GM18502 (cell line): ENCODE measurements at regions not wholly inside any gene's neighbourhood (a gene's known extent, or its start where the extent isn't known, plus 50 kb on each side); places are given as distances from the start of the nearest gene placed in this dataset.
"Not testable (repeated sequence)": the region's sequence is repeated elsewhere in the genome, so short reads cannot be mapped to it uniquely, and the experiment has no call there.

Experiments
- ATAC-seq: cut with Tn5 transposase; IDR thresholded peaks from one replicate; pipeline ENCODE4 v1.9.1; 2021; ENCODE audit warnings: mild to moderate bottlenecking; ENCODE audit not compliant: unreplicated experiment, poor library complexity

GRCh38 chr18:35864916-35865315, 107.6 kb upstream of the RMP24 start:
- ATAC-seq: no peak

- ATAC-seq: no peak
These were observed 103.6 kb upstream of the RMP24 start for GRCh38 chr18:35868915-35869314.

- no peak for ATAC-seq
These were observed 101.1 kb upstream of the RMP24 start for GRCh38 chr18:35871337-35871736.

GRCh38 chr18:35875566-35875965, 96.9 kb upstream of the RMP24 start:
- no peak for ATAC-seq

DNA sequence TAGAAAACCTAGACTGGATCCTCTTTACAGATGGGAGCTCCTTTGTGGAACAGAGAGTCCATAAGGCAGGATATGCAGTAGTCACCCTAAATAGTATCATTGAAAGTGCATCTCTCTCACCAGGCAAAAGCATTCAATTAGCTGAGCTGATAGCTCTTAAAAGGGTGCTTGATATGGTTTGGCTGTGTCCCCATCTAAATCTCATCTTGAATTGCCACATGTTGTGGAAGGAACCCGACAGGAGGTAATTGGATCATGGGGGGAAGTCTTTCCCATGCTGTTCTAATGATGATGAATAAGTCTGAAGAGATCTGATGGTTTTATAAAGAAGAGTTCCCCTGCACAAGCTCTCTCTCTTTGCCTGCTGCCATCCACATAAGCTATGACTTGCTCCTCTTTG, 96.2 kb upstream of the RMP24 start:
- no peak for ATAC-seq

- ATAC-seq: no peak
These were observed 91.6 kb upstream of the RMP24 start for GRCh38 chr18:35880788-35881455.

GRCh38 chr18:35888329-35888728, 84.2 kb upstream of the RMP24 start:
- ATAC-seq: no peak

- ATAC-seq: no peak
These were observed 82.8 kb upstream of the RMP24 start for GRCh38 chr18:35889677-35890076.

DNA sequence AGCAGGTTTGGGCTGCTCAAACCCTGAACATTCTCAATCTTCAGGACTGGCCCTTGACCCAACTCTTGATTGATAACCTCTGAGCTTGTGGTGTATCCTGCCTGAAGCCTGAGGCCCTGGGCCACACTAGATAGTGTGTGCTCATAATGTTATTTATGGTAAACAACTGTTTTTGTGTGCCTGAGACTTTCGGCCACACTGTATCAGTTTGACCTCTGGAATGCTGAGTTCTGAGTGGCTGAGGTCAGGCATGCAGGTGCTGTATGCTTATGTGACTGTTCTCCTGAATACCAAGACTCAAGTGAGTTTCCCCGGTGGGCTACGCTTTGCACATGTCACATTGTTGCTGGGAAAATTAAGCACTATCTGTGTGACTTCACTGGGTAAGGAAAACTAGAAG, 82.2 kb upstream of the RMP24 start:
- no peak for ATAC-seq

DNA sequence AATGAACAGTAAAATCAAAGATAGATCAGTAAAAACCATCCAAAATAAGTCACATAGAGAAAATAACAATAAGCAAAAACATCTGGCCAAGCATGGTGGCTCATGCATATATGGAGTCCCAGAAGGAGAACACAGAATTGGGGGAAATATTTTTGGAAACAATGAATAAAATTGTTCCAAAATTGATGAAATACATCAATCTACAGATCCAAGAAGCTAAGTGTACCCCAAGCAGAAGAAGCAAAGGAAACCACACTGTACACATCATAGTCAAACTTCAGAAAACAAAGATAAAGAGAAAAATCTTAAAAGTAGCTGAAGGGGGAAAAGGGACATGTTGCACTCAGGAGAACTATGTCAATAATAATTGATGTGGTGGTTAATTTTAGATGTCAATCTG, 80.4 kb upstream of the RMP24 start:
- no peak for ATAC-seq

DNA sequence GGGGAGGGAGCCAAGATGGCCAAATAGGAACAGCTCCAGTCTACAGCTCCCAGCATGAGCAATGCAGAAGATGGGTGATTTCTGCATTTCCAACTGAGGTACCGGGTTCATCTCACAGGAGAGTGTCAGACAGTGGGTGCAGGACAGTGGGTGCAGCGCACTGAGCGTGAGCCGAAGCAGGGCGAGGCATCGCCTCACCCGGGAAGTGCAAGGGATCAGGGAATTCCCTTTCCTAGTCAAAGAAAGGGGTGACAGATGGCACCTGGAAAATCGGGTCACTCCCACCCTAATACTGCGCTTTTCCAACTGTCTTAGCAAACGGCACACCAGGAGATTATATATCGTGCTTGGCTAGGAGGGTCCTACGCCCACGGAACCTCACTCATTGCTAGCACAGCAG, 75.0 kb upstream of the RMP24 start:
- not testable (repeated sequence) for ATAC-seq

GRCh38 chr18:35904389-35905037, 68.0 kb upstream of the RMP24 start:
- no peak for ATAC-seq

DNA sequence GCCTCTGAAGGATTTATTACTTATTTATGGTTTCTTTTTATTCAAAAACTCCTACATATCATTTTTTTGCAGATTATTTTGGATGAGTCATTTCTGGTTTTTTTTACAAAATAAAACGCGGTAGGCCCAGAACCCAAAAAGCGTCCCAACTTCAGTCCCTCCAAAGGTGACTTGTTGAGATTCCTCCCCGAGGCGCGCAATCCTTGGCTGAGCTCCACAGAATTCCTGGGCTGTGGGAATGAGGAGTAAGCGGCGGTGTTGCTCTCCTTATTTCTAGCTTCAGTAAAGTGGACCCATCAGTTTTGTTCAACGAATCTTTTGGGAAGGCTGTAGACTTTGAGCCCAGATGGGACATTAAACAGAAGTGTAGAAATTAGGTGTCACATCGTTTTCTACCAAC, 67.0 kb upstream of the RMP24 start:
- ATAC-seq: no peak

DNA sequence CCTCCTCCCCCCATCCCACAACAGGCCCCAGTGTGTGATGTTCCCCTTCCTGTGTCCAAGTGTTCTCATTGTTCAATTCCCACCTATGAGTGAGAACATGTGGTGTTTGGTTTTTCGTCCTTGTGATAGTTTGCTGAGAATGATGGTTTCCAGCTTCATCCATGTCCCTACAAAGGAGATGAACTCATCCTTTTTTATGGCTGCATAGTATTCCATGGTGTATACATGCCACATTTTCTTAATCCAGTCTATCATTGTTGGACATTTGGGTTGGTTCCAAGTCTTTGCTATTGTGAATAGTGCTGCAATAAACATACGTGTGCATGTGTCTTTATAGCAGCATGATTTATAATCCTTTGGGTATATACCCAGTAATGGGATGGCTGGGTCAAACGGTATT, 66.2 kb upstream of the RMP24 start:
- ATAC-seq: not testable (repeated sequence)

DNA sequence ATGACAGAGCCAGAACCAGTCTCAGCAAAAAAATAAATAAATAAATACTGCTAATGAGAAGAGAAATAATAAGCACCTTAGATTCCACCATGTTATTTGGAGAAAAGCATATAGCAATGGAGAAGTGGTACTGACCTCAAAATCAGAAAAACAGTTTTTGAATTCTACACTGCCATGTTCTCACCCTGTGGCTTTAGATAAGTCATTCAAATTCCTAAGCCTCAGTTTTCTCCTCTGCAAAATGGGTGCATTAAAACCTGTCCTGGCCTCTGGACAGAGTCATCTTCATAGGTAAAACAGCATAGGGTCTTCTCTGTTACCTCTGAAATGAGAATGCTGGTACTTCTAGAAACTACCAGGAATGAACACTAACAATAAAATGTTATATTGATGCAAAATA, 62.2 kb upstream of the RMP24 start:
- no peak for ATAC-seq

- ATAC-seq: no peak
These were observed 60.1 kb upstream of the RMP24 start for GRCh38 chr18:35912332-35912731.

GRCh38 chr18:35915056-35915455, 57.4 kb upstream of the RMP24 start:
- ATAC-seq: no peak

DNA sequence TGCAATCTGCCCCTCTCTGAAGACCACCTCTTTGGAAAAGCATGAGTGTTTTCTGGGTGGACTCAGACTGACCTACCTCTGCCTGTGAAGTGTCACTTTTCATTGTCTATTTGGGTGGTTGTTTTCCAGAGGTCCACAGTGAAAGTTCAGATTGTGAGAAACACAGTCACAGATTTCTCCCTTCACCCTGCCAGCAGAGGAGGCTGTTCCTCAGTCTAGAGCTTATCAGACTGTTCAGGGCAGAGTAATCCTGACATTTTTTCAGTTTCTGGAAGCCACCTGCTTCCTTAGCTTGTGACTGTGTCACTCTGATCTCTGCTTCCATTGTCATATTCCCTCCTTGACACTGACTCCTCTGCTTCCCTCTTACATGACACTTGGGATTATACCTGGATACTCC, 55.4 kb upstream of the RMP24 start:
- no peak for ATAC-seq

- no peak for ATAC-seq
These were observed 53.9 kb upstream of the RMP24 start for GRCh38 chr18:35918564-35918963.

- ATAC-seq: no peak
These were observed 53.3 kb upstream of the RMP24 start for GRCh38 chr18:35919179-35919578.

DNA sequence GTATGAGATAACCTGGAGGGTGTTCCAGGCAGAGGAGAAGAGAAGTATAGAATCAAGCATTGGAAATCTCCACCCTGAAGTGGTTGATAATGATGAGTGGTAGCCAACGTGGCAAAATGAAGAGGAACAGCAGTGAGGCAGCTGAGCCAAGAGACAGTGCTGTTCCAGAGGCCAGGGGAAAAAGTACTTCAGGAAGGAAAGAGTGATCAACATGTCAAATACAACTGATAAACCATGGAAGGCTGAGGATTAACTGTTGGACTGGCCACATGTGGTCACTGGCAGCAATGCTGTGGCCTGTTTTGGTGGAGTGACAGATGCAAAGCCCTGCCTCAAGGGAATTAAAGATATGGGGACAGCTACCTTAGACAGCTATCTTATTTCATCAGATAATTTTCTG, 51.9 kb upstream of the RMP24 start:
- ATAC-seq: no peak
